K562 (cell line): ENCODE measurements at regions not wholly inside any gene's neighbourhood (a gene's known extent, or its start where the extent isn't known, plus 50 kb on each side); places are given as distances from the start of the nearest gene placed in this dataset.

ENCODE experiments used
- ATAC-seq: fragments of 200-7000 bp; cut with Tn5 transposase; 3 replicates; pipeline ENCODE4 v1.9.1; 2020; ENCODE audit warnings: moderate library complexity
- BruUV-seq: library from RNA; stranded (reverse); fragments of 400-500 nt; replicated peaks from 2 replicates; lab custom pipeline; 2021; lab: Mats Ljungman, UMichigan
- CTCF ChIA-PET: fragments of 300-600 bp; formaldehyde crosslinking; extraction: SDS; loops from one replicate; lab custom pipeline; 2021; ENCODE audit warnings: low intra/inter-chr PET ratio; lab: Yijun Ruan, JAX
- POLR2A ChIA-PET: fragments of 300-600, 350-650 bp; sonication (Branson Sonifier 250); formaldehyde crosslinking; extraction: SDS; loops from one replicate; lab custom pipeline; 2021; ENCODE audit warnings: antibody characterized with exemption, inconsistent platforms; lab: Yijun Ruan, JAX
- DNase-seq, 4 experiments: peaks; one replicate each; pipeline versions ENCODE4 v3.0.0 to v3.0.0-alpha.2; 2011 to 2018; ENCODE audit warnings: low spot score in 3 of 4, mixed read lengths in 3 of 4; ENCODE audit errors: extremely low read depth in 1 of 4
- FAIRE-seq: peaks from 2 replicates; lab custom pipeline; 2011; peaks lifted over from hg19 to GRCh38; lab: Jason Lieb, UNC
- H2AFZ ChIP-seq: 2 replicates; pipeline ENCODE4 v1.6.0; 2011; ENCODE audit warnings: low read depth, low read length, control low read depth, inconsistent platforms
- H3K27ac ChIP-seq: fragments of 200-600 bp; 3 replicates; pipeline ENCODE4 v1.8.0; 2011; ENCODE audit warnings: low read depth, mild to moderate bottlenecking, control low read depth, inconsistent platforms, low read length, moderate library complexity, mixed read lengths; ENCODE audit errors: extremely low read depth
- H3K27me3 ChIP-seq, 2 experiments: fragments of 300-600 bp in 1 of 2; 2 replicates in 1 of 2; 3 replicates in 1 of 2; pipeline versions ENCODE4 v1.6.0 to v1.8.0; 2011; ENCODE audit warnings: inconsistent platforms in 2 of 2, low read length in 2 of 2, mild to moderate bottlenecking in 1 of 2, mixed read lengths in 1 of 2, moderate library complexity in 1 of 2; ENCODE audit not compliant: control insufficient read depth in 2 of 2, insufficient read depth in 2 of 2
- H3K36me3 ChIP-seq: fragments of 300-600 bp; 3 replicates; pipeline ENCODE4 v1.8.0; 2011; ENCODE audit warnings: mild to moderate bottlenecking, low read length, inconsistent platforms; ENCODE audit not compliant: control insufficient read depth, insufficient read depth
- H3K4me1 ChIP-seq, 2 experiments: fragments of 200-600 bp in 1 of 2; replicated peaks in 1 of 2; 2 replicates in 1 of 2; 3 replicates in 1 of 2; pipeline versions ENCODE4 v1.5.1 to v1.8.0; 2011; ENCODE audit warnings: inconsistent platforms in 2 of 2, low read length in 2 of 2, mild to moderate bottlenecking in 1 of 2, mixed read lengths in 1 of 2, moderate library complexity in 1 of 2; ENCODE audit not compliant: control insufficient read depth in 2 of 2, insufficient read depth in 2 of 2
- H3K4me2 ChIP-seq: 2 replicates; pipeline ENCODE4 v1.6.1; 2011; ENCODE audit warnings: low read length, control low read depth, inconsistent platforms, mixed read lengths; ENCODE audit not compliant: insufficient read depth
- H3K4me3 ChIP-seq: fragments of 200-600 bp; sonication (generic), shearing (Covaris generic); 2 replicates; pipeline ENCODE4 v1.5.1; 2016; ENCODE audit warnings: control low read depth, inconsistent platforms
- H3K79me2 ChIP-seq: fragments of 200-600 bp; 3 replicates; pipeline ENCODE4 v1.8.0; 2011; ENCODE audit warnings: low read length, inconsistent platforms; ENCODE audit not compliant: control insufficient read depth, insufficient read depth
- H3K9ac ChIP-seq, 2 experiments: 2 replicates each; pipeline versions ENCODE4 v1.6.0 to v1.6.1; 2011; ENCODE audit warnings: low read depth in 2 of 2, low read length in 2 of 2, control low read depth in 1 of 2, inconsistent platforms in 1 of 2, mild to moderate bottlenecking in 1 of 2, mixed read lengths in 1 of 2; ENCODE audit not compliant: insufficient read depth in 1 of 2
- H3K9me1 ChIP-seq: one replicate; pipeline ENCODE4 v1.6.0; 2011; ENCODE audit warnings: inconsistent platforms, mild to moderate bottlenecking, low read length, moderate library complexity; ENCODE audit not compliant: control insufficient read depth, insufficient read depth
- H3K9me3 ChIP-seq: replicated peaks from 2 replicates; pipeline ENCODE4 v1.5.1; 2011; ENCODE audit warnings: low read depth, low read length, inconsistent platforms; ENCODE audit not compliant: control insufficient read depth, insufficient read depth
- H4K20me1 ChIP-seq: replicated peaks from 2 replicates; pipeline ENCODE4 v1.6.1; 2011; ENCODE audit warnings: low read length, inconsistent platforms, mixed read lengths; ENCODE audit not compliant: control insufficient read depth, insufficient read depth
- DDX20 ChIP-seq: fragments of 450-650 bp; IDR thresholded peaks from 2 replicates; pipeline ENCODE4 v1.6.1; 2016; ENCODE audit warnings: missing genetic modification characterization, low read depth, mild to moderate bottlenecking, missing compliant biosample characterization, moderate library complexity
- DPF2 ChIP-seq: fragments of 450-650 bp; IDR thresholded peaks from 2 replicates; pipeline ENCODE4 v1.6.1; 2016
- ELF2 ChIP-seq: fragments of 250-450 bp; sonication (Bioruptor Pico); IDR thresholded peaks from 2 replicates; pipeline ENCODE4 v1.5.0; 2021; ENCODE audit warnings: mild to moderate bottlenecking
- FOXM1 ChIP-seq, 2 experiments: fragments of 450-650 bp in 1 of 2; sonication (generic) in 1 of 2; formaldehyde crosslinking in 1 of 2; IDR thresholded peaks; 2 replicates each; pipeline versions ENCODE4 v1.6.1 to v1.9.0; 2017 to 2022; ENCODE audit warnings: low read depth in 2 of 2, mild to moderate bottlenecking in 2 of 2, missing genetic modification reagents in 1 of 2, moderate library complexity in 1 of 2
- GTF2A2 ChIP-seq: IDR thresholded peaks from 2 replicates; pipeline ENCODE4 v1.6.1; 2016; ENCODE audit warnings: mild to moderate bottlenecking, missing genetic modification characterization, missing compliant biosample characterization
- JUND ChIP-seq, 2 experiments: IDR thresholded peaks; 2 replicates in 1 of 2; 3 replicates in 1 of 2; pipeline ENCODE4 v1.6.1; 2011; ENCODE audit warnings: borderline replicate concordance in 2 of 2, low read depth in 2 of 2, low read length in 2 of 2, improper control_type of control experiment in 1 of 2, missing biosample characterization in 1 of 2, missing genetic modification characterization in 1 of 2, missing genetic modification reagents in 1 of 2
- PKNOX1 ChIP-seq: fragments of 450-650 bp; IDR thresholded peaks from 2 replicates; pipeline ENCODE4 v1.6.1; 2016
- YBX1 ChIP-seq: fragments of 450-650 bp; IDR thresholded peaks from 2 replicates; pipeline ENCODE4 v1.7.1; 2016; ENCODE audit warnings: mild to moderate bottlenecking
- WGBS: fragments of 100-300 bp; shearing (Covaris generic); methylation state at CpG from one replicate; pipeline ENCODE4 v1.1.6; 2016; ENCODE audit warnings: low coverage, mixed read lengths; ENCODE audit not compliant: insufficient coverage; ENCODE audit errors: missing lambda C conversion rate; 5-methylcytosine and 5-hydroxymethylcytosine counted together
- in situ Hi-C: fragments of 300-500 bp; cut with MboI; formaldehyde crosslinking; loops from 4 replicates; pipeline ENCODE4 v1.15.0; 2018; ENCODE audit warnings: inconsistent platforms, mixed read lengths
- intact Hi-C: fragments of 100-400 bp; cut with micrococcal nuclease; formaldehyde crosslinking; loops from 2 replicates; pipeline ENCODE4 v1.14.2; 2022
- TF ChIP-seq, protein P1 (sequence below), 2 experiments: fragments of 450-650 bp; formaldehyde crosslinking in 1 of 2; IDR thresholded peaks; 2 replicates each; pipeline versions ENCODE4 v1.4.0 to v1.6.1; 2014 to 2020; ENCODE audit warnings: mild to moderate bottlenecking in 2 of 2, borderline replicate concordance in 1 of 2, low read depth in 1 of 2

- TF ChIP-seq, protein P1, sequence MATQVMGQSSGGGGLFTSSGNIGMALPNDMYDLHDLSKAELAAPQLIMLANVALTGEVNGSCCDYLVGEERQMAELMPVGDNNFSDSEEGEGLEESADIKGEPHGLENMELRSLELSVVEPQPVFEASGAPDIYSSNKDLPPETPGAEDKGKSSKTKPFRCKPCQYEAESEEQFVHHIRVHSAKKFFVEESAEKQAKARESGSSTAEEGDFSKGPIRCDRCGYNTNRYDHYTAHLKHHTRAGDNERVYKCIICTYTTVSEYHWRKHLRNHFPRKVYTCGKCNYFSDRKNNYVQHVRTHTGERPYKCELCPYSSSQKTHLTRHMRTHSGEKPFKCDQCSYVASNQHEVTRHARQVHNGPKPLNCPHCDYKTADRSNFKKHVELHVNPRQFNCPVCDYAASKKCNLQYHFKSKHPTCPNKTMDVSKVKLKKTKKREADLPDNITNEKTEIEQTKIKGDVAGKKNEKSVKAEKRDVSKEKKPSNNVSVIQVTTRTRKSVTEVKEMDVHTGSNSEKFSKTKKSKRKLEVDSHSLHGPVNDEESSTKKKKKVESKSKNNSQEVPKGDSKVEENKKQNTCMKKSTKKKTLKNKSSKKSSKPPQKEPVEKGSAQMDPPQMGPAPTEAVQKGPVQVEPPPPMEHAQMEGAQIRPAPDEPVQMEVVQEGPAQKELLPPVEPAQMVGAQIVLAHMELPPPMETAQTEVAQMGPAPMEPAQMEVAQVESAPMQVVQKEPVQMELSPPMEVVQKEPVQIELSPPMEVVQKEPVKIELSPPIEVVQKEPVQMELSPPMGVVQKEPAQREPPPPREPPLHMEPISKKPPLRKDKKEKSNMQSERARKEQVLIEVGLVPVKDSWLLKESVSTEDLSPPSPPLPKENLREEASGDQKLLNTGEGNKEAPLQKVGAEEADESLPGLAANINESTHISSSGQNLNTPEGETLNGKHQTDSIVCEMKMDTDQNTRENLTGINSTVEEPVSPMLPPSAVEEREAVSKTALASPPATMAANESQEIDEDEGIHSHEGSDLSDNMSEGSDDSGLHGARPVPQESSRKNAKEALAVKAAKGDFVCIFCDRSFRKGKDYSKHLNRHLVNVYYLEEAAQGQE (IDR thresholded peaks at IDR 0.05; ENCODE audit: borderline replicate concordance) = no peak
- TF ChIP-seq, protein P1 (CRISPR knock-in tag; IDR thresholded peaks at IDR 0.05; ENCODE audit: low read depth) = no peak
Measured at GRCh38 chr7:106471021-106471420, 186.2 kb upstream of the NAMPT start (continued).

DNA sequence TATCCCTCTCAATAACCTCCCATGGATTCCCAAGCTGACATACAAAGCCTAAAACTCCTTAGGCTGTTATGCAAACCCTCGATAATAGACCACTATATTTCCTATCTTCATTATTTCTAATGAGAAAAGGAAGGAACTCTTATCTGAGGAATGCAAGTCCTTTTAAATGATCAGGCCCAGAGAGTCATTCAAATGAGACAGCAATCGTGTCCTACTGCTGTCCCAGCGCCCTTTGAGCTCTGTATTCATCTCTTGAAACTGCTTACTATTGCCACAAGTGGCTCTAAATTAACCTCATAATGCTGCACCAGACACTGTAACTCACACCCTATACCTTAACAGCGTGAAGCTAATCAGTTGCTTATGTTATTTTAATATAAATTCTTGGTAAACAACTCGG lies 182.1 kb upstream of the NAMPT start:
- Histone ChIP-seq H3K36me3 (no peaks in the 10 kb centered on the region), H3K27me3 (no peaks in the 10 kb centered on the region), H3K9me3 (no peaks in the 10 kb centered on the region), H3K4me3 (no peak overlapping the region), H3K9me1 (no peaks in the 10 kb centered on the region), H2AFZ (peak overlapping the region; percentile 76), H3K4me2 (no peak overlapping the region), H4K20me1 (no peaks in the 10 kb centered on the region), H3K79me2 (no peaks in the 10 kb centered on the region), H3K9ac (no peak overlapping the region), H3K27ac (no peak overlapping the region), H3K4me1 (peaks cover 0 to 15% of the 10 kb centered on the region in 2 experiments; a peak in 3 of 5 replicates)
- ChIA-PET CTCF (no interaction called here), POLR2A (interaction anchor here (0.6 to 1.6 kb wide), 3 partner anchors 8 to 19 kb away, joined by 3 to 6 read pairs (median 4); no protein-coding TSS in a partner anchor)
- intact Hi-C loops (no loop called here), in situ Hi-C loops (no loop called here)
- no TSS peak for BruUV-seq
- WGBS = 39% methylated on average over 5 of the region's 5 CpGs
- no peak for ATAC-seq
- no peak for FAIRE-seq
- TF ChIP-seq DPF2 = peak; percentile 10; the same call in 1 of the 2 replicates
- TF ChIP-seq YBX1 = no peak
- TF ChIP-seq PKNOX1 = 0 out of 2 replicates have a peak, but pooled peaks have one; percentile 5
- 0 out of 2 replicates have a peak, but pooled peaks have one; percentile 35 for TF ChIP-seq DDX20 (tag)
- TF ChIP-seq FOXM1 (IDR thresholded peaks at IDR 0.05; ENCODE audit: low read depth) = no peak
- TF ChIP-seq FOXM1 (CRISPR knock-in tag; IDR thresholded peaks at IDR 0.05; ENCODE audit: low read depth) = no peak
- no peak for TF ChIP-seq GTF2A2
- TF ChIP-seq ELF2 (CRISPR knock-in tag) = 0 out of 2 replicates have a peak, but pooled peaks have one; percentile 10
- no peak for TF ChIP-seq JUND (IDR thresholded peaks at IDR 0.05; ENCODE audit: borderline replicate concordance, low read depth, low read length)
- 0 out of 3 replicates have a peak, but pooled peaks have one; percentile 4 for TF ChIP-seq JUND (tag; IDR thresholded peaks at IDR 0.05; ENCODE audit: borderline replicate concordance, low read depth, low read length)
- DNase-seq = no peak
